Glomerular visceral epithelial cell (primary cell): ENCODE measurements at regions not wholly inside any gene's neighbourhood (a gene's known extent, or its start where the extent isn't known, plus 50 kb on each side); places are given as distances from the start of the nearest gene placed in this dataset.
"Not testable (repeated sequence)": the region's sequence is repeated elsewhere in the genome, so short reads cannot be mapped to it uniquely, and the experiment has no call there.

ENCODE experiments used
- DNase-seq: peaks from one replicate; pipeline ENCODE4 v3.0.0-alpha.2; 2016; ENCODE audit errors: extremely low spot score

DNA sequence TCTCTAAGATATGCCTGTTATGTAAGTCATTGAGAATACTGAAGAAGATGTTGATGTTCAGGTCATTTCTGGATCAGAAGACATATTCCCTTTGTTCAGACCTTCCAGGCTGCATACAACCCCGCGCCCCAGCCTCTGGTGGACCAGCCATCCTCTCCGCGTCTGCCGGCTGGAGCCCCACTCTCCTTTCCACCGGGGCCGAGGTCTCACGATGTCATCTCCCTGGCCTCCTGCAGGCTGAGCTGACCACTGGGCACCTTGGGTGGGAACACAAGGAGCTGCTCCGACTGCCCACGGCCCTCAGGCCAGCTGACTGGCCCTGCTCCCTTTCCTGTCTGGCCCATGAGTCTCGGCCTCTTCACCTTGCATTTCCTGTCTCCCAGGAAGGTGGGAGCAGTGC, 124.6 kb downstream of the SHANK2 start:
- DNase-seq, result no peak

DNA sequence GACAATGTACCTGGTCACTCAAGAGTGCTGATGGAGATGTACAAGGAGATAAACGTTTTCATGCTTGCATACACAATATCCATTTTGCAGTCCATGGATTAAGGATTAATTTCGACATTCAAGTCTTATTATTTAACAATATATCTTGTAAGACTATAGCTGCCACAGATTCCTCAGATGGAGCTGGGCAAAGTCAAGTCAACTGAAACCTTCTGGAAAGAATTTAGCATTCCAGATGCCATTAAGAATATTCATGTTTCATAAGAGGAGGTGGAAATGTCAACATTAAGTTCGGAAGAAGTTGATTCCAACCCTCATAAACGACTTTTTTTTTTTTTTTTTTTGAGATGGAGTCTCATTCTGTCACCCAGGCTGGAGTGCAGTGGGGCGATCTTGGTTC, 126.0 kb downstream of the SHANK2 start:
- DNase-seq, result not testable (repeated sequence)

DNA sequence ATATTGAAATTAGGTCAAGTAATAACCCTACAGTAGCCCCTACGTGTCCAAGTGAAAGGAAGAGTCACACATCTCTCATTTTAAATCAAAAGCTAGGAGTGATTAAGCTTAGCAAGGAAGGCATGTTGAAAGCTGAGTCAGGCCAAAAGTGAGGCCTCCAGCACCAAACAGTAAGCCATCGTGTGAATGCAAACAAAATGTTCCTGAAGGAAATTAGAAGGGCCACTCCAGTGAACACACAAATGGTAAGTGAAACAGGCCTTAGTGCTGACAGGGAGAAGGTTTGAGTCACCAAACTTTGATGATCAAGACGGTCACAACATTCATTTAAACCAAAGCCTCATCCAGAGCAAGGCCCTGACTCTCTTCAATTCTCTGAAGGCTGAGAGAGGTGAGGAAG, 127.2 kb downstream of the SHANK2 start:
- no peak for DNase-seq

DNA sequence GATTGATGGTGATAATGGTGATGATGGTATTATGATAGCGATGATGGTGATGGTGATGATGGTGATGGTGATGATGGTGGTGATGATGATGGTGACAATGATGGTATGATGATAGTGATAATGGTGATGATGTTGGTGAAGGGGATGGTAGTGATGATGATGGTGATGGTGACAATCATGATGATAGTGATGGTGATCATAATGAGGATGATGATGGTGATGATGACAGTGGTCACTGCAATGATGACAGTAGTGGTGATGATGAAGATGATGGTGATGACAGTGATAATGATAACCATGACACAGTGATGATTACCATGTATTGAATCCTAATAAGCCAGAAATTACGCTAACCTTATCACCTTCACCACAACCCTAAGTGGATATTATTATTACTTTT, 128.2 kb downstream of the SHANK2 start:
- no peak for DNase-seq

DNA sequence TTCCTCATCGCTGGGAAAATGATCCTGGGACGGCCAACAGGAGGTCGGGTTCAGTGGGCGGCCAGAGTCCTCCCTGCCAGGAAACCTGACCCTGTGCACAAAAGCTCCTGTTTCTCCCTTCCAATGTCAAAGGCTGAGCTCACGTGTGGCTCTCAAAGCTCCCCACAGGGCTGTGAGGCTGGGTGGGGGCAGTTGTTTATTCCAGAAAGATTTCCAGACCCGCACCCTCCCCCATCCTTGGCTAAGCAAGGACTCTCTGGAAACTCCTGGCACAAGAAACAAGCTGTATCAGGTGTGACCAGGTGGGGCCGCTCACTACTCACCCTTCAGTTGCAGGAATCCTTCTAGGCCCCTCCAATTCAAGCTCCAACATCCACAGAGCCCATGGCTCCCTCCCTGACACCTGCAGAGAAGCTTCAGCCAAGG, 131.9 kb downstream of the SHANK2 start:
- DNase-seq, result peak; percentile 43

DNA sequence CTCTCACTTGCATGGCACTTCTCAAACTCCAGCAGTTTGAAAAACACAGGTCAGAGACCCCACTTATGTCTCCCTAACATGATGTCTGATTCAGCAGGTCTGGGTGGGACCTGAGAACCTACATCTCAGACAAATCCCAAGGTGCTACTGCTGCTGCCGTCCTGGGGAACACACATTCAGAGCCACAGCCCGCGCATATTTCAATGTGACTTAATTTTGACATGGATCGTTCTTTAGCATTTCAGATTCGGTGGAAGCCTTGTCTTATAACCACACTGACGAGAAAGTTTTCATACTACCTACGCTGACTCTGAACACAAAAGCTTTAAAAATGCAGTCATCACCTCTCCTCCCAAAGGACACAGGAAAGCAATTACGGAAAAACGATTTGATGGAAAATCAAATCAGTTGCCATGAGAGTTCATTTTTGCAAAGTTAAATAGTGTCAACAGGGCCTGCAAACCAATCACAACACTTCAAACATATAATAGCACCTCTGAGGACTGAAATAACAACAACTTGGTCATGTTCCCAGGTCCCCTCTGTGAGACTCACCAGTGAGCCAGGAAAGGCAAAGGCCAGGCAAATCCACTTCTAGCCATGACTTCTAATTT, 132.6 kb downstream of the SHANK2 start:
- no peak for DNase-seq

DNA sequence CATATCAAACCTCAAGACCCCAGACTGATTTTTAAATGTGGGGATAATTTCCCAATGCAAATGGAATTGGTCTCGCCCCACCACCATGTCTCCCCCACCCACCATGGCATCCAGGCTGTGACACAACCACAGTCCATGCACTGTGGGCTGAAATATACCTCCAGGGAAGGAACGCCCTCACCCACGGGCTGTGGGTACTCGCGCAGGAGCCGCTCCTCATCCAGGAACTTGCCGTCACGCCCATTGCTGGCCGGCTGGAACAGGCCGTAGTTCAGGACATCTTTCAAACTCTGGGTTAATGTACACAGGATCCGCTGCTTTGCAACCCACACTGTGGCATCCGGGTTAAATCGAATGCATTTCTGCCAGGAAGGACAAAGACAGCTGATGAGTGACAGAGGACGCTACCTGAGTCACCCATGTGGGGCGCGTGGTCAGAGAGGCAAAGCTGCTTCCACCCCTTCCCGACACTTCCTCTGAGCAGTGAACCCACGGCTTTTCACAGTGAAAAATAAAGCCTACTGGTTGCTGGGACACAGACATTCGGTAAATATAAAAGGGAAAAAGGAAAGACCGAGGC, 133.6 kb downstream of the SHANK2 start:
- DNase-seq, result peak; percentile 57

DNA sequence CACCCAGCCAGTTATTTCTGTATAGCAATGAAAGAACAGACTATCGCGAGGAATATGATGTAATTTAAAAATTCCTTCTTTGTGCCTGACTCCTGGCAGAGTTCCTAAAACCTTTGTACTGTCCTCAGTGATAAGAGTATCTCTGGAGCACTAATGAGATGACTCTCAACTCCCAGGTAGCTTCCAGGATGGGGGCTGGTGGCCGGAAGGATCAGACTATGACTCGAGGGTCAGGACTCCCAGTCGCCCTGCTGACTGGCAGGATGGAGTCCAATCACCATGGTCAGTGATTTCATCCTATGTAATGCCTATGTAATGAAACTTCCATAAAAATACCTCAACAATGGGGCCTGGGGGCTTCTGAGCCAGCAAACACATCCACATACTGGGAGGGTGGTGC, 135.1 kb downstream of the SHANK2 start:
- DNase-seq, result peak; percentile 19

DNA sequence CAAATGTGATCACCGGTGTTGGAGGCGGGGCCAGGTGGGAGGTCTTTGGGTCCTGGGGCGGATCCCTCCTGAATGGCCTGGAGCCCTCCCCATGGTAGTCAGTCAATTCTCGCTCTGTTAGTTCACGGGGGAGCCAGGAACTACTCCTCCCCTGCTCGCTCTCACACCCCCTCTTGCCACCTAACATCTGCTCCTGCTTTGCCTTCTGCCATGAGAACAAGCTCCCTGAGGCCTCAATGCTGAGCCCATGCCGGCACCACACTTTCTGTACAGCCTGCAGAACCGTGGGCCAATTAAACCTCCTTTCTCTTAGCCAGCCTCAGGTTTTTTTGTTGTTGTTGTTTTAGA, 135.7 kb downstream of the SHANK2 start:
- no peak for DNase-seq

DNA sequence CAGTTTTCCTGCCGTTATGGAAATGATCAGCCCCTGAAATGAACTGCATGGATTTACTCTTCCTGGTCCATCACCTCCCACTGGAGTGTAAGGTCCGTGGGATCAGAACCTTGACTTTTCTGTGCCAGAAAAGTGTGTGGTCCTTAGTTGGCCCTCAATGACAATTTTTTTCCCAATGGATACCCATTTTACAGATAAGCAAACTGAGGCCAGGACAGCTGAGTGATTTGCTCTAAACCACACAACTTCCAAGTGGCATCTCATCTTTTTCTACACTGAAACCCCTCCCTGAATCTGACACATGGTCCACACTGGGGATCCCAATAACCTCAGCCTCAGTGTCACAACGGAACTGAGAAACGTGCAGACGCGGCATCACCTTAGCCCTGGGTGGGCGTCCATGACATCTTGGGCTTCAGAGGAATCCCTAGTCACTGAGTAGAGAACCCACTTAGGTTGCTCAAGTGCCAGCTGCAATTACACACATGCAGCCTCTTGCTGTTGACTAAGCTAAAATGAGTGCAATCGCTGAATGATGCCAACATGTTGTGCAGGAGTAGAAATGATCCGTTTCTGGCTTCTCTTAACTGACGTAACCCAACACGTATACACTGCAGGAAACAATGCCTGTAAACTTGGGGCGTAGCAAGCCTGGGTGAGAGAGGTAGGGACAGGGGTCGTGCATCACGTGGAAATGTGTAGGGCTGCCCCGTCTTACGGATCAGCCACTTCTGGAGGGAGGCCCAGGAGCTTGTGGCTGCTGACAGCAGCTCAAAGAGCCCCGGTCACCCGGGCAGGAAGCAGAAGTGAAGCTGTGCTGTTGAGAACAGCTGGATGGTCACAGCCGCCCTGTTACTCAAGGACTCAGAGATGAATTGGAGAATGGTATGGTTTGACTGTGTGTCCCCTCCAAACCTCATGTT, 136.3 kb downstream of the SHANK2 start:
- no peak for DNase-seq

DNA sequence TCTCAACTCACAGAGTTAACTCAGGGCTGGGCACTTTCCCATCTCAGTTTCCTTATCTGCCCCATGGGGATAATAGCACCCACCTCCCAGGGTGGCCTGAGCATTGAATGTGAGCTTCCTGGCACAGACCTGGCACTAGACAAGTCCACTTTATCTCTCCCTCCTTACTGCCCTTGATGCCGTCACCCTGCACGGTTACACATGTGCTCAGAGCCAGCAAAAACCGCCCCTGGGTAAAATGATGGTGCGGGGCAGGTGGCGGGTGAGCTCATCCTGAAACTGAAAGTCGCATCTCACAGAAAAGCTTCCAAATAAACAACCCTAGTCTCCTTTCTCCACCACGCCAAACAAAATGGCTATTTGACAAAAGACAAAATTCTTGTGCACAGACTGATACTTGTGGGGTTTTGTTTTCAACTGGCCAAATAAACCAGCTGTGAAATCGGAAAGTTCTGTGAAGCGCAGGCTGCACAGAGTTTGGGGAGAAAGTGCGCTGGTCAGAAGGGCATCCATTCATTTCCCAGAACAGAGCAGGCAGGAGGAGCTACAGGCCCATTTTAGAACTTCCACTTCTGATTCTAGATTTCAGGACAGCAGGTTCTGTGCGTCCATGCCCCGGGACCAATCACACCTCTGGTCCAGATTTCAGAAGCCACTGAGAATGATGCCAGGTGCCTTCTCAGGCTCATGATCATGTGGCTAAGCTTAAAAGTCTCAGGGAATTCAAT, 138.1 kb downstream of the SHANK2 start:
- DNase-seq, result no peak

DNA sequence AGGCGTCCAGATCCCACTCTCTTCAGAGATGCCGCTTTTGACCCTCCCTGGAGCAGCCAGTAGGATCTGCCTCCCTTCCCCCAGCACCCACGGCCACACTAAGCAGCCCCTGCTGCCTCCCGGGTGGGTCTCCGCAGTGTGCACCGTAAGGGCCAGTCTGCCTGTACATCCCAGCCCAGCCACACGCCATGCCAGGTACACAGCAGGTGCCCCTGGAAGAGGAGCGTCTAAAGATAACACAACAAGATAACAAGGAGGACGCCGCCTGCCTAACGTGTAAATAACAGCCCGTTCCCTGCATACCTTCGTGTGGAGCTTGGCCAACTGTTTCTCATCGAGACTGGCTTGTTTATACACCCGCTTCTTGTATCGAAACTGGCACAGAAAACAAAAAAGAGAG, 139.4 kb downstream of the SHANK2 start:
- DNase-seq, result no peak

DNA sequence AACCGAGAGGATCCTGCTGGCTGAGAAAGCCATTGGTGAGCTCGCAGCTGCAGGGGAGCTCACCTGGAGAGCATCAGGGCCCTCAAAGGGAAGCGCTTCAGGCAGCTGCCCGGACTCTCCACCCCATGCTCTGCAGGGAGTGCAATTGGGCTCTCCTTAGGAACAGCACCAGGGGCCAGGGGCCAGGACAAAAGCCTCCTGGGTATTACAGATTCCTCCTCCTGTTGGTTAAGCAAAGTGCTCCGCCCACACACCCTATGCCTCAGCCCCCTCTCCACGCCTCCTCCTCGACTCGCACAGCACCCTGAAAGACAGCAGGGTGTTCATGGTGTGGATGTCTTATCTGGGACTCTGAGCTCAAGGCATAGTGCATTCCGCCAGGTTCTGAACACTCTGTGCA, 139.9 kb downstream of the SHANK2 start:
- no peak for DNase-seq

DNA sequence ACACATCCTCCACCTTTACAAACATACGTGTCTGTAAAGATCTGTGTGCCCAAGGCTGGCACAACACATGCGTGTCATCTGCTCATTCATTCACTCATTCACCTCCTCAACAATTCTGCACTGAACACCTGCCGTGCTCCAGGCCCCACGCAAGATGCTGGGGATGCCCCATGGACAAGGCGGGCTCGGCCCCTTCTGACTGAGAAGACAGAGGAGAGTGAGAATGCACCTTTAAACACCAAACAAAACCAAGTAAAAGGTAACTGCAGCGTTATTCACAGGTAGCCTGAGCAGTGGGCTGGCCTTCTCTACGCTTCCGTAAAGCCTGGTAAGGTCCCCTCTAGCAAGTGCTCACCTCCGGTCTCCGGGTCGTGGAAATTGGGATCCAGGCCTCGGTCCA, 142.8 kb downstream of the SHANK2 start:
- no peak for DNase-seq

DNA sequence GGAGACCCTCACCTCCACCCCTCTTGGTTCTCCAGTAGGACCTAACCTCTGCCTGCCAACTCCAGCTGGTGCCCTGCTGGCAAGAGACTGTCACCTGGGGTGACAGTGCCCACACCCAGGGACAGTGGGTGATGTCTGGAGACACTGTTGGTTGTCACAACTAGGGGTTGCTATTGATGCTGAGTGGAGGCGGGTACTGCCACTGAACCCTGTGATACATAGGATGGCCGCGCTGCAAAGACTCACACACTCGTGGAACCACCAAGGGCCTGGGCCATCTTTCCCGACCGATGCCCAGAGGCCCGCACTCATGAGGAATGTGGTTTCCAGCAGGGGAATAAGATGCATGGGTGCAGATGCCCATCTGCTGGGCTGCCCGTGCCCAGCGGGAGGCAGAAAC, 143.2 kb downstream of the SHANK2 start:
- DNase-seq, result no peak

DNA sequence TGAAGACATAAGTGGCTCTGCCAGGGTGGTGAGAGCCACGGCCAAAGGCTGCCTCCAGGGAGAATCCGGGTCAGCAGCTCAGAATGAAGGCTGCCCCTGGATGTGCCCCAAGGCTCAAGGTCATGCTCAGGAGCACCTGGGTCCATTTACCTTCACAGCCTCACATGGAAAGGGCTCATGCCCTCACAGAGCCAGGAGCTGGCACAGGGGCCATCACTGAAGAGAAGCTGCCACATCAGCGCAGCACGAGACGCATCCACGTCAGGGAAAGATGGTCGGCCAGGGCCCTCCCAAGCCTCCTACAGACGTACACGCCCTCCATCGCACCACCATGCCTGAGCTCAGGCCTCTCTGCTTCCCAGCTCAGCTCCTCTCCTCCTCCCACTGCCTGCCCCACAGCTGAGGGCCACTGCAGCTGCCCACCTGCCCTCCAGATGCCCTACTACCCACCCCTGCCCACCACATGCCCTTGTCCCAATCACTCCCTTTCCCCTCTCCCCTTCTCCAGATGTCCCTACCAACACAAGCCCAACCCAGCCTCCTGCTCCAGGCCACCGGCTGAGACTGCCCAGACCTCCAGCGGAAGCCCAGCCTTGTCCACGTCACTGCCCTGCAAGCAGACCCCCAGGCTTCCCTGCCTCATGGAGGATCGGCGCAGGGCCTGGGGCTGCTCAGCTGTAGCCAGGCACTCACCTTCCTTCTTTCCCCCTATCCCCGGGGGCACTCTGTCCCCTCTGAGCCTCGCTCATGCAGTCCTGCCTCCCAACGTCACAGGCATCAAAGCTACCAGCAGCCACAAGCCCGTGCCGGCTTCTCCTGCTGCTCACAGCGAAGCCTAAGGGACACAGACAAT, 144.1 kb downstream of the SHANK2 start:
- no peak for DNase-seq

DNA sequence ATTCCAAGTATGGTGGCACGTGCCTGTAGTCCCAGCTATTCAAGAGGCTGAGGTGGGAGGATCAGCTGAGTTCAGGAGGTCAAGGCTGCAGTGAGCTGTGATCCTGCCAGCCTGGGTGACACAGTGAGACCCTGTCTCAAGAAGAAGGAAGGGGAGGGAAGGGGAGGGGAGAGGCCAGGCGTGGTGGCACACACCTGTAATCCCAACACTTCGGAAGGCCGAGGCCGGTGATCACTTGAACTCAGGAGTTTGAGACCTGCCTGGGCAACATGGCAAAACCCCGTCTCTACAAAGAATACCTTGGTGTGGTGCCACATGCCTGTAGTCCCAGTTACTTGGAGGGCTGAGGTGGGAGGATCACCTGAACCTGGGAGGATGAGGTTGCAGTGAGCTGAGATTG, 145.7 kb downstream of the SHANK2 start:
- no peak for DNase-seq

DNA sequence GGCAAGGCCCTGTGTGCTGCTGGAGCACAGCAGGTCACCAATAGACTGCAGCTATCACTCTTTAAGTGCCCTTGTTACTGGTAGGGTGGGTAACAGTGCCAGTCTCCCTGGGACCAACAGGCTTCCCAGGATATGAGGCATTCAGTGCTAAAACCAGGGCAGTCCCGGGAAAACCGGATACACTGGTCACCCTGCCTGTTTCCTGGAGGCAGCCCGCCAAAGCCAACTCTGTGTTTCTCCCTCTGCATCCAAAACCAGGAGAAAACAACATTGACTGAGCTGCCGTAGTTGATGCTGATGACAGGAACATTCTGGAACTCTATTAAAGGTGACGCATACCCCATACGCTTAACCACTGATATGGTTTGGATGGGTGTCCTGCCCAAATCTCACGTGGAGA, 149.1 kb downstream of the SHANK2 start:
- DNase-seq, result peak; percentile 36

DNA sequence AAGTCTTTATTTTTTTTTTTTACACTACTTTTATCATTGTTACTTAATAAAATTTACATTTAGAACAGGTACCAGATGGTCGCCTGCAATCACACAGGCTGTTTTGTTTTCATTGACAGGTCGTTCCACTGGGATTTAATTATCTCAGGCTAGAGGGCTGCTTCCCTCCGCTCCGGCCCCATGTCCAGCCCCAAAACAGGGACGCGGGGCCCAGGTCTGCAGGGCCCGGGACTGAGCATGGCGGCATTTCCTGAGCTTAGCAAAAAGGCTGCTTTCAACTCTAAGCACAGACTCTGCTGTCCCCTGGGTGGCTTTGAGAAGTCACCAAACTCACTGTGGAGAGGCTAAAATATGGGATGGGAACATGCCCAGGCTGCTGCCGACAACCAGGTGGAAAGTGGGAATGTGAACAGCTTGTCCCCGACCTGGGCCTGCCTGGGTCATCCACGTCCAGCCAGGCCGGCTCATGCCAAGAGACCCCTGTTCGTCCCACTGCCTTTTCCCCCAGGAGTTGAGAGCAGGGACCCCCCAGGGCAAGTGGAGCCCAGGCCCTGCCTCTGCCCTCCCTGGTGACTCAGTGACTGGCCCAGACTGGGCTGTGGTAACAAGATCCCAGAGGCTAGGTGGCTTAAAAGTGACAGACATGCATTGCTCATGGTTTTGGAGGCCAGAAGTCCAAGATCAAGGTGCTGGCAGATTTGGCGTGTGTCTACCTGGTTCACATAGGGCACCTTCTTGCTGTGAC, 150.0 kb downstream of the SHANK2 start:
- no peak for DNase-seq

DNA sequence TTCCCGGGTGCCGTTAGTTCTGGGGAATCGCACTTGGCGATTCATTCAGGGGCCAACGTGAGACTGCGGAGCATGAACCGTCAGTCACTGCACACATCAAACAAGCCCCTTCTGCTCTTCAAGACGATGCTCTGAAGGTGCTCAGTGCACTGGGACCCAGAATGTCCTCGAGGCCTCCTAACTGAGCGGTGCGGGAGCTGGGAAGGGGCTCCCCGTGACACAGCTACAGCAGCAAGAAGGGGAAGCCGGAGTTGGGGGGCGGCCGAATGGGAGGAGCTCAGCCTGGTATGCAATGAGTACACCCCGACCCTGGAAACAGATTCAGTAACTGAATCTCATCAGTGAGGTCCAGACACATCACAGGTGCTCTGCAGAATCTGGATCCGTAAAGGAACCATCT, 150.8 kb downstream of the SHANK2 start:
- no peak for DNase-seq

DNA sequence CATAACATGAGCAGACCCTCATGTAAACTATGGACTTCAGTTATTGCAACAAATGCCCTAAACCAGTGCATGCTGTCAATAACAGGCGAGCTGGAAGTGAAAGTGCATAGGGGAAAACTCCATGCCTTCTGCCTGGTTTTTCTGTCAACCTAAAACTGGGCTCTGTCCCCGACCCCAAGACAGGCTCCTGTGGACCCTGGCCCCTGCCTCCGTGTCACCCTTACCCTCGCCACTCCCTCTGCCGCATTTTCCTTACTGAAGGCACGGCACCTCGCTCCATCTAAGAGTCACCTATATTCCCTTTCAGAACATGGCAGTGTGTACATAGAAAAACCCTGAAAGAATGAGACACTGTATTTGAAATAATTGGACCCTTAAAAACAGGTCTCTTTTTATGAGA, 151.3 kb downstream of the SHANK2 start:
- no peak for DNase-seq
